ENCODE measurements at regions not wholly inside any gene's neighbourhood (a gene's known extent, or its start where the extent isn't known, plus 50 kb on each side); places are given as distances from the start of the nearest gene placed in this dataset.

DNA sequence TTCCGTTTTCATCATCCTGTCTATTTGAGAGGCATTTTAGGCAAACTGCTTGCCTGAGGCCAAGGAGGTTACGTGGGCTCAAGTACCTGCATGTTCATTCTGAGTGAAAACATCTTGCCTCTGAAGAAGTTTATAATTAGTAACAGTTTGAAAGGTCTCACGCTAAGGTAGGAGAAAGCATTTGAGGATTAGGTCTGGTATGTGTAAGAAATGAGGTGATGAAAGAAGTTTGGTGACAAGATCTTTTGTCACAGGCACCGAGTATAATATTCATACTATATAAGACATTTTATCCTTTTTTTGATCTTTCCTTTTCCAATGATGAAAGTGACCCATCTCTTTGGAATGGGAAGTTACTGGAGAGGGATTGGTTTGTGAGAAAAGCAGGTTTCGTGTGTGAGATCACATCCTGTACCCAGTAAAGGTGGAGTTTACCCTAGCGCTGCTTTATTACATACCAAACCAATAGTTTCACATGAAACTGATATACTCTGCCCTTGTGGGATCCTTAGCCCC, 98.7 kb upstream of the PDC start:
- DNase-seq (ENCODE audit: low spot score) (no peak), ATAC-seq (no peak)
- no peaks in the 10 kb centered on the region for H3K36me3 ChIP-seq (ENCODE audit: insufficient read depth)
- no peaks in the 10 kb centered on the region for H4K20me1 ChIP-seq (replicated peaks; ENCODE audit: insufficient read depth)
- H3K27me3 ChIP-seq (ENCODE audit: insufficient read depth), result no peaks in the 10 kb centered on the region; the same call in 1 of the 2 replicates
- no peak for TF ChIP-seq CREB1 (CRISPR knock-in tag; IDR thresholded peaks at IDR 0.05; ENCODE audit: low read depth)
- TF ChIP-seq, protein P1, sequence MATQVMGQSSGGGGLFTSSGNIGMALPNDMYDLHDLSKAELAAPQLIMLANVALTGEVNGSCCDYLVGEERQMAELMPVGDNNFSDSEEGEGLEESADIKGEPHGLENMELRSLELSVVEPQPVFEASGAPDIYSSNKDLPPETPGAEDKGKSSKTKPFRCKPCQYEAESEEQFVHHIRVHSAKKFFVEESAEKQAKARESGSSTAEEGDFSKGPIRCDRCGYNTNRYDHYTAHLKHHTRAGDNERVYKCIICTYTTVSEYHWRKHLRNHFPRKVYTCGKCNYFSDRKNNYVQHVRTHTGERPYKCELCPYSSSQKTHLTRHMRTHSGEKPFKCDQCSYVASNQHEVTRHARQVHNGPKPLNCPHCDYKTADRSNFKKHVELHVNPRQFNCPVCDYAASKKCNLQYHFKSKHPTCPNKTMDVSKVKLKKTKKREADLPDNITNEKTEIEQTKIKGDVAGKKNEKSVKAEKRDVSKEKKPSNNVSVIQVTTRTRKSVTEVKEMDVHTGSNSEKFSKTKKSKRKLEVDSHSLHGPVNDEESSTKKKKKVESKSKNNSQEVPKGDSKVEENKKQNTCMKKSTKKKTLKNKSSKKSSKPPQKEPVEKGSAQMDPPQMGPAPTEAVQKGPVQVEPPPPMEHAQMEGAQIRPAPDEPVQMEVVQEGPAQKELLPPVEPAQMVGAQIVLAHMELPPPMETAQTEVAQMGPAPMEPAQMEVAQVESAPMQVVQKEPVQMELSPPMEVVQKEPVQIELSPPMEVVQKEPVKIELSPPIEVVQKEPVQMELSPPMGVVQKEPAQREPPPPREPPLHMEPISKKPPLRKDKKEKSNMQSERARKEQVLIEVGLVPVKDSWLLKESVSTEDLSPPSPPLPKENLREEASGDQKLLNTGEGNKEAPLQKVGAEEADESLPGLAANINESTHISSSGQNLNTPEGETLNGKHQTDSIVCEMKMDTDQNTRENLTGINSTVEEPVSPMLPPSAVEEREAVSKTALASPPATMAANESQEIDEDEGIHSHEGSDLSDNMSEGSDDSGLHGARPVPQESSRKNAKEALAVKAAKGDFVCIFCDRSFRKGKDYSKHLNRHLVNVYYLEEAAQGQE (IDR thresholded peaks at IDR 0.05; ENCODE audit: unreplicated experiment), result no peak
- H3K9me2 ChIP-seq (ENCODE audit: insufficient read depth), result no peaks in the 10 kb centered on the region
- Mint-ChIP-seq H3K4me3 (no peak overlapping the region), H3K4me1 (no peaks in the 10 kb centered on the region), H3K9me3 (no peaks in the 10 kb centered on the region), H3K27ac (no peak overlapping the region), H3K36me3 (ENCODE audit: low read depth) (no peaks in the 10 kb centered on the region), H3K27me3 (ENCODE audit: insufficient read depth, low read depth, poor library complexity) (no peaks in the 10 kb centered on the region)
- no peak overlapping the region for H3K27ac ChIP-seq (ENCODE audit: low read depth)
- no peaks in the 10 kb centered on the region for H3K4me1 ChIP-seq (ENCODE audit: insufficient read depth)
- H3K79me2 ChIP-seq (replicated peaks; ENCODE audit: insufficient read depth), result no peaks in the 10 kb centered on the region
- H3F3A ChIP-seq (replicated peaks; ENCODE audit: low read depth), result no peaks in the 10 kb centered on the region
- no peak overlapping the region for H3K4me2 ChIP-seq
- no peak overlapping the region for H3K4me3 ChIP-seq
- 0 out of 2 replicates have a peak overlapping the region, but pooled peaks have one; percentile 60 for H2AFZ ChIP-seq

DNA sequence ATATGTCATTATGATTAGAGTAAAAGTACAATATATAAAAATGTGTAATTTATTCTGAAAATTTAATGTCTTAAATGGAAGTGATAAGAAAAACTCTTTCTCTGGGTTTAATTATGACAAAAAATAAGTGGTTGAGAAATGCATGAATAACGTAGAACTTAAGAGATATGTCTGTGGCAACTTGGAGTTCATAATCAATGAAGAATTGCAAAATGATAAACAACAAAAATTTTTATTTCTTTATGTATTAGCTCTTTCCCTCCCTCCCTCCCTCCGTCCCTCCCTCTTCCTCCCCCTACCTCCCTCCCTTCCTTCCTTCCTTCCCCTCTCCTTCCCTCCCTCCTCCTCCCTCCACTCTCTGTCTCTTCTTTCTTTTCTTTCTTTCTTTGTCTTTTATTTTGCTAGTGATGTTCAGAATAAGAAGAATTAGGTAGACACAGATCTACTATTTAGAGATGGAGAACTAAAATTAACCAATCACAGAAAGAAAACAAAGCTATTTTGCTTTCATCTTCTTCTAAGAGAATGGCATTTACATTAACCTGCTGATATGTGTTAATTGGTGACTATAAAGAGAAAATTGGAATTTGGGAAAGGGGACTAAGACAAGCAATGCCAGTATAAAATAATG, 96.3 kb upstream of the PDC start:
- H3K27ac ChIP-seq (ENCODE audit: low read depth), result no peak overlapping the region
- Mint-ChIP-seq H3K4me3 (no peak overlapping the region), H3K4me1 (no peaks in the 10 kb centered on the region)

More for the DNA sequence above, 96.3 kb upstream of the PDC start:
- Histone ChIP-seq H3K4me3 (no peak overlapping the region), H2AFZ (no peak overlapping the region), H3K27me3 (ENCODE audit: insufficient read depth) (no peaks in the 10 kb centered on the region; the same call in 1 of the 2 replicates), H3K4me1 (ENCODE audit: insufficient read depth) (no peaks in the 10 kb centered on the region), H3K4me2 (no peak overlapping the region), H3K36me3 (ENCODE audit: insufficient read depth) (no peaks in the 10 kb centered on the region), H3K9me2 (ENCODE audit: insufficient read depth) (no peaks in the 10 kb centered on the region), H3F3A (replicated peaks; ENCODE audit: low read depth) (no peaks in the 10 kb centered on the region), H3K79me2 (replicated peaks; ENCODE audit: insufficient read depth) (no peaks in the 10 kb centered on the region), H4K20me1 (replicated peaks; ENCODE audit: insufficient read depth) (no peaks in the 10 kb centered on the region)
- DNase-seq (ENCODE audit: low spot score) (no peak), ATAC-seq (no peak)
- no peak for TF ChIP-seq POLR2AphosphoS5 (IDR thresholded peaks at IDR 0.05; ENCODE audit: low read depth)
- no peak for TF ChIP-seq NANOG (IDR thresholded peaks at IDR 0.05; ENCODE audit: borderline replicate concordance)
- TF ChIP-seq, protein P2, sequence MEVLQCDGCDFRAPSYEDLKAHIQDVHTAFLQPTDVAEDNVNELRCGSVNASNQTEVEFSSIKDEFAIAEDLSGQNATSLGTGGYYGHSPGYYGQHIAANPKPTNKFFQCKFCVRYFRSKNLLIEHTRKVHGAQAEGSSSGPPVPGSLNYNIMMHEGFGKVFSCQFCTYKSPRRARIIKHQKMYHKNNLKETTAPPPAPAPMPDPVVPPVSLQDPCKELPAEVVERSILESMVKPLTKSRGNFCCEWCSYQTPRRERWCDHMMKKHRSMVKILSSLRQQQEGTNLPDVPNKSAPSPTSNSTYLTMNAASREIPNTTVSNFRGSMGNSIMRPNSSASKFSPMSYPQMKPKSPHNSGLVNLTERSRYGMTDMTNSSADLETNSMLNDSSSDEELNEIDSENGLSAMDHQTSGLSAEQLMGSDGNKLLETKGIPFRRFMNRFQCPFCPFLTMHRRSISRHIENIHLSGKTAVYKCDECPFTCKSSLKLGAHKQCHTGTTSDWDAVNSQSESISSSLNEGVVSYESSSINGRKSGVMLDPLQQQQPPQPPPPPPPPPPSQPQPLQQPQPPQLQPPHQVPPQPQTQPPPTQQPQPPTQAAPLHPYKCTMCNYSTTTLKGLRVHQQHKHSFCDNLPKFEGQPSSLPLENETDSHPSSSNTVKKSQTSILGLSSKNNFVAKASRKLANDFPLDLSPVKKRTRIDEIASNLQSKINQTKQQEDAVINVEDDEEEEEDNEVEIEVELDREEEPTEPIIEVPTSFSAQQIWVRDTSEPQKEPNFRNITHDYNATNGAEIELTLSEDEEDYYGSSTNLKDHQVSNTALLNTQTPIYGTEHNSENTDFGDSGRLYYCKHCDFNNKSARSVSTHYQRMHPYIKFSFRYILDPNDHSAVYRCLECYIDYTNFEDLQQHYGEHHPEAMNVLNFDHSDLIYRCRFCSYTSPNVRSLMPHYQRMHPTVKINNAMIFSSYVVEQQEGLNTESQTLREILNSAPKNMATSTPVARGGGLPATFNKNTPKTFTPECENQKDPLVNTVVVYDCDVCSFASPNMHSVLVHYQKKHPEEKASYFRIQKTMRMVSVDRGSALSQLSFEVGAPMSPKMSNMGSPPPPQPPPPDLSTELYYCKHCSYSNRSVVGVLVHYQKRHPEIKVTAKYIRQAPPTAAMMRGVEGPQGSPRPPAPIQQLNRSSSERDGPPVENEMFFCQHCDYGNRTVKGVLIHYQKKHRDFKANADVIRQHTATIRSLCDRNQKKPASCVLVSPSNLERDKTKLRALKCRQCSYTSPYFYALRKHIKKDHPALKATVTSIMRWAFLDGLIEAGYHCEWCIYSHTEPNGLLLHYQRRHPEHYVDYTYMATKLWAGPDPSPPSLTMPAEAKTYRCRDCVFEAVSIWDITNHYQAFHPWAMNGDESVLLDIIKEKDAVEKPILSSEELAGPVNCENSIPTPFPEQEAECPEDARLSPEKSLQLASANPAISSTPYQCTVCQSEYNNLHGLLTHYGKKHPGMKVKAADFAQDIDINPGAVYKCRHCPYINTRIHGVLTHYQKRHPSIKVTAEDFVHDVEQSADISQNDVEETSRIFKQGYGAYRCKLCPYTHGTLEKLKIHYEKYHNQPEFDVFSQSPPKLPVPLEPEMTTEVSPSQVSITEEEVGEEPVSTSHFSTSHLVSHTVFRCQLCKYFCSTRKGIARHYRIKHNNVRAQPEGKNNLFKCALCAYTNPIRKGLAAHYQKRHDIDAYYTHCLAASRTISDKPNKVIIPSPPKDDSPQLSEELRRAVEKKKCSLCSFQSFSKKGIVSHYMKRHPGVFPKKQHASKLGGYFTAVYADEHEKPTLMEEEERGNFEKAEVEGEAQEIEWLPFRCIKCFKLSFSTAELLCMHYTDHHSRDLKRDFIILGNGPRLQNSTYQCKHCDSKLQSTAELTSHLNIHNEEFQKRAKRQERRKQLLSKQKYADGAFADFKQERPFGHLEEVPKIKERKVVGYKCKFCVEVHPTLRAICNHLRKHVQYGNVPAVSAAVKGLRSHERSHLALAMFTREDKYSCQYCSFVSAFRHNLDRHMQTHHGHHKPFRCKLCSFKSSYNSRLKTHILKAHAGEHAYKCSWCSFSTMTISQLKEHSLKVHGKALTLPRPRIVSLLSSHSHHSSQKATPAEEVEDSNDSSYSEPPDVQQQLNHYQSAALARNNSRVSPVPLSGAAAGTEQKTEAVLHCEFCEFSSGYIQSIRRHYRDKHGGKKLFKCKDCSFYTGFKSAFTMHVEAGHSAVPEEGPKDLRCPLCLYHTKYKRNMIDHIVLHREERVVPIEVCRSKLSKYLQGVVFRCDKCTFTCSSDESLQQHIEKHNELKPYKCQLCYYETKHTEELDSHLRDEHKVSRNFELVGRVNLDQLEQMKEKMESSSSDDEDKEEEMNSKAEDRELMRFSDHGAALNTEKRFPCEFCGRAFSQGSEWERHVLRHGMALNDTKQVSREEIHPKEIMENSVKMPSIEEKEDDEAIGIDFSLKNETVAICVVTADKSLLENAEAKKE (CRISPR knock-in tag; IDR thresholded peaks at IDR 0.05), result no peak
- no peak for TF ChIP-seq ZNF114 (CRISPR knock-in tag; IDR thresholded peaks at IDR 0.05)
- no peak for TF ChIP-seq EZH2 (IDR thresholded peaks at IDR 0.05; ENCODE audit: low read depth, unreplicated experiment)
- TF ChIP-seq, protein P3, sequence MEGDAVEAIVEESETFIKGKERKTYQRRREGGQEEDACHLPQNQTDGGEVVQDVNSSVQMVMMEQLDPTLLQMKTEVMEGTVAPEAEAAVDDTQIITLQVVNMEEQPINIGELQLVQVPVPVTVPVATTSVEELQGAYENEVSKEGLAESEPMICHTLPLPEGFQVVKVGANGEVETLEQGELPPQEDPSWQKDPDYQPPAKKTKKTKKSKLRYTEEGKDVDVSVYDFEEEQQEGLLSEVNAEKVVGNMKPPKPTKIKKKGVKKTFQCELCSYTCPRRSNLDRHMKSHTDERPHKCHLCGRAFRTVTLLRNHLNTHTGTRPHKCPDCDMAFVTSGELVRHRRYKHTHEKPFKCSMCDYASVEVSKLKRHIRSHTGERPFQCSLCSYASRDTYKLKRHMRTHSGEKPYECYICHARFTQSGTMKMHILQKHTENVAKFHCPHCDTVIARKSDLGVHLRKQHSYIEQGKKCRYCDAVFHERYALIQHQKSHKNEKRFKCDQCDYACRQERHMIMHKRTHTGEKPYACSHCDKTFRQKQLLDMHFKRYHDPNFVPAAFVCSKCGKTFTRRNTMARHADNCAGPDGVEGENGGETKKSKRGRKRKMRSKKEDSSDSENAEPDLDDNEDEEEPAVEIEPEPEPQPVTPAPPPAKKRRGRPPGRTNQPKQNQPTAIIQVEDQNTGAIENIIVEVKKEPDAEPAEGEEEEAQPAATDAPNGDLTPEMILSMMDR (conservative IDR thresholded peaks at IDR 0.05; ENCODE audit: low read depth in 2 of 2), result no peak
- TF ChIP-seq EZH2phosphoT487 (IDR thresholded peaks at IDR 0.05; ENCODE audit: unreplicated experiment), result no peak
- TF ChIP-seq JUNB (IDR thresholded peaks at IDR 0.05; ENCODE audit: unreplicated experiment), result no peak
- no peak for TF ChIP-seq CREB1 (CRISPR knock-in tag; IDR thresholded peaks at IDR 0.05; ENCODE audit: low read depth)
- no peaks in the 10 kb centered on the region for H3K36me3 Mint-ChIP-seq (ENCODE audit: low read depth)
- H3K27me3 Mint-ChIP-seq (ENCODE audit: insufficient read depth, low read depth, poor library complexity), result peaks cover 3% of the 10 kb centered on the region
- peaks cover under 1% of the 10 kb centered on the region; the same call in 1 of the 3 replicates for H3K9me3 Mint-ChIP-seq
- no peak overlapping the region for H3K27ac Mint-ChIP-seq

All from GM23338 (cell line).